HepG2 (cell line): ENCODE measurements at regions not wholly inside any gene's neighbourhood (a gene's known extent, or its start where the extent isn't known, plus 50 kb on each side); places are given as distances from the start of the nearest gene placed in this dataset.

Experiments used
- ATAC-seq: fragments of 200-7000 bp; cut with Tn5 transposase; 3 replicates; pipeline ENCODE4 v1.9.1; 2020; ENCODE audit warnings: mild to moderate bottlenecking, moderate library complexity
- BruUV-seq: library from RNA; stranded (reverse); fragments of 400-500 nt; replicated peaks from 2 replicates; lab custom pipeline; 2021; lab: Mats Ljungman, UMichigan
- CTCF ChIA-PET: fragments of 300-600 bp; formaldehyde crosslinking; extraction: SDS; loops from one replicate; lab custom pipeline; 2021; ENCODE audit warnings: low total read pairs, inconsistent platforms, low intra/inter-chr PET ratio; lab: Yijun Ruan, JAX
- POLR2A ChIA-PET: fragments of 350-600 bp; sonication (Branson Sonifier 250); formaldehyde crosslinking; loops from one replicate; lab custom pipeline; 2020; ENCODE audit warnings: antibody characterized with exemption, inconsistent platforms; lab: Yijun Ruan, JAX
- DNase-seq: peaks from one replicate; pipeline ENCODE4 v3.0.0-alpha.2; 2015; ENCODE audit warnings: low spot score
- FAIRE-seq: peaks from 3 replicates; lab custom pipeline; 2011; peaks lifted over from hg19 to GRCh38; lab: Jason Lieb, UNC
- H2AFZ ChIP-seq: one replicate; pipeline ENCODE4 v1.6.1; 2011; ENCODE audit warnings: low read length, inconsistent platforms
- H3K27ac ChIP-seq: fragments of 300-600 bp; 3 replicates; pipeline ENCODE4 v1.8.0; 2011; ENCODE audit warnings: mixed run types, mild to moderate bottlenecking, mixed read lengths, low read length, inconsistent platforms; ENCODE audit not compliant: insufficient read depth; ENCODE audit errors: extremely low read length
- H3K27me3 ChIP-seq, 2 experiments: fragments of 200-600 bp in 1 of 2; 2 replicates in 1 of 2; 3 replicates in 1 of 2; pipeline versions ENCODE4 v1.6.0 to v1.8.0; 2011; ENCODE audit warnings: low read length in 2 of 2, mild to moderate bottlenecking in 2 of 2, moderate library complexity in 2 of 2, inconsistent platforms in 1 of 2; ENCODE audit not compliant: insufficient read depth in 2 of 2, control insufficient read depth in 1 of 2
- H3K36me3 ChIP-seq, 2 experiments: fragments of 200-600 bp in 1 of 2; replicated peaks in 1 of 2; 2 replicates in 1 of 2; 3 replicates in 1 of 2; pipeline versions ENCODE4 v1.5.1 to v1.8.0; 2011; ENCODE audit warnings: low read length in 2 of 2, inconsistent platforms in 1 of 2; ENCODE audit not compliant: insufficient read depth in 2 of 2, control insufficient read depth in 1 of 2
- H3K4me1 ChIP-seq: 2 replicates; pipeline ENCODE4 v1.5.1; 2012; ENCODE audit warnings: low read length, inconsistent platforms; ENCODE audit not compliant: insufficient read depth
- H3K4me2 ChIP-seq: 2 replicates; pipeline ENCODE4 v1.6.0; 2011; ENCODE audit warnings: low read depth, low read length, inconsistent platforms
- H3K4me3 ChIP-seq, 3 experiments: fragments of 200-600 bp in 1 of 3; sonication (generic), shearing (Covaris generic) in 1 of 3; replicated peaks in 1 of 3; 2 replicates each; pipeline ENCODE4 v1.5.1; 2011 to 2016; ENCODE audit warnings: low read length in 3 of 3, inconsistent platforms in 2 of 3, low read depth in 2 of 3, mild to moderate bottlenecking in 2 of 3, control low read depth in 1 of 3, mixed read lengths in 1 of 3; ENCODE audit not compliant: insufficient read depth in 1 of 3
- H3K79me2 ChIP-seq: one replicate; pipeline ENCODE4 v1.6.1; 2011; ENCODE audit warnings: low read length, inconsistent platforms; ENCODE audit not compliant: insufficient read depth
- H3K9ac ChIP-seq: 2 replicates; pipeline ENCODE4 v1.6.0; 2011; ENCODE audit warnings: mild to moderate bottlenecking, low read depth, low read length, inconsistent platforms; ENCODE audit not compliant: insufficient read depth
- H3K9me3 ChIP-seq: 2 replicates; pipeline ENCODE4 v1.5.1; 2012; ENCODE audit warnings: mild to moderate bottlenecking, low read length
- H4K20me1 ChIP-seq: 2 replicates; pipeline ENCODE4 v1.6.0; 2011; ENCODE audit warnings: inconsistent platforms, mild to moderate bottlenecking, low read length, moderate library complexity; ENCODE audit not compliant: insufficient read depth
- ARNT ChIP-seq: fragments of 450-650 bp; IDR thresholded peaks from 2 replicates; pipeline ENCODE4 v1.6.1; 2017
- CREM ChIP-seq, 2 experiments: sonication (generic) in 1 of 2; formaldehyde crosslinking in 1 of 2; IDR thresholded peaks; 2 replicates each; pipeline versions ENCODE4 v1.4.0 to v1.6.1; 2016 to 2020; ENCODE audit warnings: antibody characterized with exemption in 1 of 2, mild to moderate bottlenecking in 1 of 2, missing genetic modification reagents in 1 of 2
- GABPA ChIP-seq, 2 experiments: IDR thresholded peaks; 2 replicates each; pipeline ENCODE4 v1.6.1; 2011 to 2016; ENCODE audit warnings: low read depth in 2 of 2, low read length in 1 of 2, missing biosample characterization in 1 of 2, missing genetic modification characterization in 1 of 2
- GLI4 ChIP-seq: sonication (generic); formaldehyde crosslinking; IDR thresholded peaks from 2 replicates; pipeline ENCODE4 v1.5.1; 2020; ENCODE audit warnings: missing genetic modification reagents, mild to moderate bottlenecking, moderate library complexity, borderline replicate concordance
- SATB2 ChIP-seq: sonication (generic); formaldehyde crosslinking; IDR thresholded peaks from 2 replicates; pipeline ENCODE4 v1.5.0; 2020; ENCODE audit warnings: missing genetic modification reagents
- STAT6 ChIP-seq: sonication (generic); formaldehyde crosslinking; IDR thresholded peaks from 2 replicates; pipeline ENCODE4 v1.4.0; 2020; ENCODE audit warnings: missing genetic modification reagents, mild to moderate bottlenecking, borderline replicate concordance
- ZBTB40 ChIP-seq, 2 experiments: fragments of 450-650 bp in 1 of 2; sonication (generic) in 1 of 2; formaldehyde crosslinking in 1 of 2; IDR thresholded peaks; 2 replicates each; pipeline versions ENCODE4 v1.6.1 to v1.8.0; 2016 to 2022; ENCODE audit warnings: antibody characterized with exemption in 1 of 2, mild to moderate bottlenecking in 1 of 2, missing genetic modification reagents in 1 of 2
- WGBS: methylation state at CpG from one replicate; pipeline ENCODE4 v1.1.6; 2017; ENCODE audit warnings: low lambda C conversion rate; 5-methylcytosine and 5-hydroxymethylcytosine counted together
- in situ Hi-C: cut with HindIII; loops from 2 replicates; pipeline ENCODE4 v1.10.0; 2017; ENCODE audit warnings: low pct_unique_long_range_greater_than_20kb; ENCODE audit not compliant: extremely low pct_ligation_motif_present
- intact Hi-C: fragments of 100-400 bp; cut with micrococcal nuclease; formaldehyde crosslinking; loops from one replicate; pipeline ENCODE4 v1.10.0; 2022; ENCODE audit not compliant: unreplicated experiment
- TF ChIP-seq, protein P1 (sequence below): conservative IDR thresholded peaks from 2 replicates; pipeline ENCODE4 v1.6.1; 2018; ENCODE audit warnings: missing genetic modification reagents
- TF ChIP-seq, protein P2 (sequence below): sonication (generic); formaldehyde crosslinking; IDR thresholded peaks from 2 replicates; pipeline ENCODE4 v1.8.1; 2023; ENCODE audit warnings: missing genetic modification reagents, inconsistent platforms, borderline replicate concordance

GRCh38 chr6:90654806-90655205, 67.9 kb upstream of the MAP3K7 start:
- no peak overlapping the region for H3K4me3 ChIP-seq
- H3K27me3 ChIP-seq = peaks cover 0 to 15% of the 10 kb centered on the region in 2 experiments; a peak in 2 of 5 replicates
- H3K27ac ChIP-seq = no peak overlapping the region
- no peak overlapping the region for H3K4me2 ChIP-seq
- H4K20me1 ChIP-seq = no peaks in the 10 kb centered on the region
- H2AFZ ChIP-seq = no peak overlapping the region
- ChIA-PET POLR2A (no interaction called here), CTCF (no interaction called here)
- DNase-seq = no peak
- no peak for ATAC-seq
- no peak for FAIRE-seq
- 40% methylated on average over 5 of the region's 5 CpGs for WGBS
- H3K9me3 ChIP-seq = no peaks in the 10 kb centered on the region
- no peaks in the 10 kb centered on the region for H3K4me1 ChIP-seq
- no peaks in the 10 kb centered on the region for H3K79me2 ChIP-seq
- no peaks in the 10 kb centered on the region for H3K36me3 ChIP-seq
- in situ Hi-C loops (no loop called here), intact Hi-C loops (no loop called here)
- no TSS peak for BruUV-seq
- H3K9ac ChIP-seq = no peak overlapping the region
- TF ChIP-seq, protein P1, sequence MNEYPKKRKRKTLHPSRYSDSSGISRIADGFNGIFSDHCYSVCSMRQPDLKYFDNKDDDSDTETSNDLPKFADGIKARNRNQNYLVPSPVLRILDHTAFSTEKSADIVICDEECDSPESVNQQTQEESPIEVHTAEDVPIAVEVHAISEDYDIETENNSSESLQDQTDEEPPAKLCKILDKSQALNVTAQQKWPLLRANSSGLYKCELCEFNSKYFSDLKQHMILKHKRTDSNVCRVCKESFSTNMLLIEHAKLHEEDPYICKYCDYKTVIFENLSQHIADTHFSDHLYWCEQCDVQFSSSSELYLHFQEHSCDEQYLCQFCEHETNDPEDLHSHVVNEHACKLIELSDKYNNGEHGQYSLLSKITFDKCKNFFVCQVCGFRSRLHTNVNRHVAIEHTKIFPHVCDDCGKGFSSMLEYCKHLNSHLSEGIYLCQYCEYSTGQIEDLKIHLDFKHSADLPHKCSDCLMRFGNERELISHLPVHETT = no peak
- TF ChIP-seq ARNT (no peak), STAT6 (no peak), GLI4 (CRISPR knock-in tag) (no peak), SATB2 (CRISPR knock-in tag) (no peak), CREM (IDR thresholded peaks at IDR 0.05) (no peak), CREM (CRISPR knock-in tag; IDR thresholded peaks at IDR 0.05) (no peak), ZBTB40 (IDR thresholded peaks at IDR 0.05) (no peak), ZBTB40 (CRISPR knock-in tag; IDR thresholded peaks at IDR 0.05) (no peak), GABPA (IDR thresholded peaks at IDR 0.05; ENCODE audit: low read depth, low read length) (no peak), GABPA (CRISPR knock-in tag; IDR thresholded peaks at IDR 0.05; ENCODE audit: low read depth) (no peak)
- TF ChIP-seq, protein P2, sequence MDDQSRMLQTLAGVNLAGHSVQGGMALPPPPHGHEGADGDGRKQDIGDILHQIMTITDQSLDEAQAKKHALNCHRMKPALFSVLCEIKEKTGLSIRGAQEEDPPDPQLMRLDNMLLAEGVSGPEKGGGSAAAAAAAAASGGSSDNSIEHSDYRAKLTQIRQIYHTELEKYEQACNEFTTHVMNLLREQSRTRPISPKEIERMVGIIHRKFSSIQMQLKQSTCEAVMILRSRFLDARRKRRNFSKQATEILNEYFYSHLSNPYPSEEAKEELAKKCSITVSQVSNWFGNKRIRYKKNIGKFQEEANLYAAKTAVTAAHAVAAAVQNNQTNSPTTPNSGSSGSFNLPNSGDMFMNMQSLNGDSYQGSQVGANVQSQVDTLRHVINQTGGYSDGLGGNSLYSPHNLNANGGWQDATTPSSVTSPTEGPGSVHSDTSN (CRISPR knock-in tag) = no peak
